ENCODE measurements at regions not wholly inside any gene's neighbourhood (a gene's known extent, or its start where the extent isn't known, plus 50 kb on each side); places are given as distances from the start of the nearest gene placed in this dataset.
"Not testable (repeated sequence)": the region's sequence is repeated elsewhere in the genome, so short reads cannot be mapped to it uniquely, and the experiment has no call there.

DNA sequence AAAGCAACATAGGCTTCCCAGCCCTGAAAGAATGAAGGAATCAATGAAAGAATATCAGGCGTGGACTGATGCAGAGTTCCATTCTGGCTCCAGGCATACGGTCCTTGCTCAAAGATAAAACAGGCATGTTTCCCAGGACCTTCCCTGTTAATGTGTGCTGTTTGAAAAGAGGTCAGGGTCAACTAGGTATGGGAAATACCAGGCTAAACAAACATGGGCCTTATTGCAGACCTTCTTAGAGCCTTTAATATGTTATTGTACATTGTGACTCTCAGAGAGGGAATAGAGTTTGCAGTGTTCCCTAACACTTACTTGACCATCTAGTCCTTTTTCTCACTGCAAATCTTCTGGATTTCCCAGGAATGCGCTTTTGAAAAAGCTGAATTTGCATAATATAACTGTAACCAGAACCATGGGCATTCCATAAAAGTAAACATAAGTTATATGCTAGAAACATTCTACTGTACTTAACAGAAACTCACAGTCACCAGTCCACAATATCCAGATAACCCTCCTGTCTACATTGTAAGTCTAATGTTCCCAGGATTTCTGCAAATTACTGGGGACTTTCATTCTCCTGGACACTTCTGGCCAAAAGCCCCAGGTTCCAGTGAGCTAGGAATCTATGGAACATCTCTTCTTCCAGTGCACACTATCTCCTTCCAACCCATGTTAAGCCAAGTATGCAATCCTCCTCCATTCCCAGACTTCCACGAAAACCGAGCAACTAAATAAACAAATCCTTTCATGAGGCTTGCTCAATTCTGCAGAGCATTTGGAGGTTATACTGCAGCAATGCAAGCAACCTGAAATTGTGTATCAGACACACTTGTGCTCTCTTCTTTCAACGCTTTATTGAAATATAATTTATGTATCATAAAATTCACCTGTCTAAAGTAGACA lies 486.6 kb downstream of the SETD4 start:
- no peak overlapping the region for H3K4me3 ChIP-seq (ENCODE audit: low read length)
- no peak for DNase-seq (ENCODE audit: low read depth, low spot score)

DNA sequence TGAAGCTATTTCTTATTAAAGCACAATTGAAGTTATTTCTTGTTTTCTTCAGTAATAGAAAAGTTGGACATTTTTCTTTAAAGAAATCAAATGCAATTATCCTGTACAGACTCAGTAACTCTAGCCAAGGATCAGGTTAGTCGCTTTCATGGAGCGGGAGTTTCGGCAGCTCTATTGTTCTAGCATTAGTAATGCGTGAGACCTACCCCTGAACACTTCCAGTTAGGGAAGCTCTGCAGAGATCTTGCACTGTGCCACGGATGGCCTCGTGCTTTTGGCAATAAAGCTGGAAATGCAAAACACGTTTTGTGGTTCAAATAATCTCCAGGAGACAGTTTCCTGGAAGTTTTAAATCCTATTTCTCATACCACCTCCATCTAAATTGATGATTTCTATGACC lies 488.4 kb downstream of the SETD4 start:
- no peak for DNase-seq (ENCODE audit: low read depth, low spot score)
- no peak overlapping the region for H3K4me3 ChIP-seq (ENCODE audit: low read length)

DNA sequence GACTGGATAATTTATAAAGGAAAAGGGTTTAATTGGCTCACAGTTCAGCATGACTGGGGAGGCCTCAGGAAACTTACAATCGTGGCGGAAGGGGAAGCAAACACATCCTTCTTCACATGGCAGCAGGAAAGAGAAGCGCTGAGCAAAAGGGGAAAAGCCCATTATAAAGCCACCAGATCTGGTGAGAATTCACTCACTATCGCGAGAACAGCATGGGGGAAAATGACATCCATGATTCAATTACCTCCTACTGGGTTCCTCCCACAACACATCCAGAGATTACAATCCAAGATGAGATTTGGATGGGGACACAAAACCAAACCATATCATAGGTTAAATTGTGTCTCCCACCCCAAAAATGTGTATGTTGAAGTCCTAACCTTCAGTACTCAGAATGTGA lies 491.7 kb downstream of the SETD4 start:
- H3K4me3 ChIP-seq (ENCODE audit: low read length): no peak overlapping the region
- DNase-seq (ENCODE audit: low read depth, low spot score): no peak

DNA sequence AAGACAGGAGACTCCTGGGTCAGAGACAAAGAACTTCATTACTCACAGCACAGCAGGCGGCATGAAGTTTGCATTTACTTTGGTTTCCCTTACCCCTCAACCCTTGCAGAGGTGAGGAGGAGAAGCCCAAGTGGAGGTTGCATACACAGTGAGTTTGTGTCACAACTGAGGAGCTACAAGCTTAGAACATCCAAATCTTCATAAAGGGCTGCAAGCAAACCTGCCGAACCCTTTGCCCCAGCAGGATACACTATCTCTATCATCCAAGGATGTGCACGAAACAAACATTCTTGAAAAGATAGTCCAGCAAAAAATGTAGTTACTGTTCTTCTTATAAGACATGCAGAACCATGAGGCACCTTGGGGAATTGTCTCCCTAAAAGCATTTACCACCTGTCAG lies 493.5 kb downstream of the SETD4 start:
- H3K4me3 ChIP-seq (ENCODE audit: low read length): no peak overlapping the region
- no peak for DNase-seq (ENCODE audit: low read depth, low spot score)

DNA sequence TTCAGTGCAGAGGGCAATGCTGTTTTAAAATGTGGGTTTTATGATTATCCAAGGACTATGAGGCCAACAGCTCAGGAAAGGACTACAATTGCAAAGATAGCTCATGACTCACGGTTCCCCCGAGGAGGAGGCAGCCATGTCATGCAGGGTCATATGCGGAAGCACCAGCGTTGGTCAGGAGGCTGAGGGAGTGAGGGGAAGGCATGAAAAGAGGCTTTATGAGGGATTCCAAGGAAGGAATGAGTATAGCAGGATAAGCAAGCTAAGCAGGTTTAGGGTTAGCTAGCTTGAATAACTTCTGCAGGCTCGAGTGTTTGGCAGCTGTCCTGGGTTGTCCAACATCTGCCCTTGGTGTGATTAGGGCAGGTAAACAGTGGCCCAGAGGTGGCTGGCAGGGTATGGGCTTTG lies 495.1 kb downstream of the SETD4 start:
- DNase-seq (ENCODE audit: low read depth, low spot score): no peak
- no peak overlapping the region for H3K4me3 ChIP-seq (ENCODE audit: low read length)

DNA sequence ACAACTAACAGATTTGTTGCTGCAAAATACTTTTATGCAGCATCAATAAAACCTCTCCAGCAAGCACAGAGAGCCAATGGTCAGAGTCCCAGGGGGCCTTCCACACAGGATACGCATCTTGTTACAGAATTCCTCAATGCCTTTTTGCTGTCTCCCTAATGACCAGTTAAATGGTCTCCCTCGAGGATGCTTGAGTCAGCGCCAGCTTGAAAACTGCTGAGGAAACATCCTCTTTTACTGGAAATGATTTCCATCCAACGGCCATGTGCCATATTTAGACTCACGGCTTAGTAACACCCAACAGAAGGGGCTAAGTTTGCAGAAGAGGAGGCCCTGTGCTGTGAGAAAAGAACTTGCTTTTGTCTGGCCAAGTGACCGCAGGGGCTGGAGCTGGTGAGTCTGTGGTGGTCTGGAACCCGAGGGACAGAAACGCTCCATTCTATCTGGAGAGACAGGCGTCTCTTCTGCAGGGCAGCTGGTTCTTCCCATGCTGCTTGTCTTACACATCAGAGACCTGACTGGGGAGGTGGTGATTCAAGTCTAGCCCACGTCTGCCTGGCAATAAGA lies 496.4 kb downstream of the SETD4 start:
- H3K4me3 ChIP-seq (ENCODE audit: low read length): no peak overlapping the region
- DNase-seq (ENCODE audit: low read depth, low spot score): no peak

DNA sequence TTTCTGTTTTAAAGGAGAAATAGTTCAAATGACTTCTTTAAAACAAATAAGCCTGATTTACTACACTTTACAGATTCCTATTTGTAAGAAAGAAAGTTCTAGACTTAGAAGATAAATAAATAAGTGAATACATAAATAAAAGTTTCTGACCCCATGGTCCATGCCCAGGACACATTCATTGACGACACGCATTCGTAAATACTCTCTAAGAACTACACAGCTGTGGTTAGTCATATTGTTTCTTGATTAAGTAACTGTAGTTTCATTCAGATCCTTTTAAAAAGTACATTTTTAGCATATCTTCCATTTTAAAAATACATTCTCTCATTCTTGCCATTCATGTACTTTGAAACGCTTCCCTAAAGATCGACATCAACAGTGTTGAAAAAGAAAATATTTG lies 497.4 kb downstream of the SETD4 start:
- DNase-seq (ENCODE audit: low read depth, low spot score): no peak
- H3K4me3 ChIP-seq (ENCODE audit: low read length): no peak overlapping the region

DNA sequence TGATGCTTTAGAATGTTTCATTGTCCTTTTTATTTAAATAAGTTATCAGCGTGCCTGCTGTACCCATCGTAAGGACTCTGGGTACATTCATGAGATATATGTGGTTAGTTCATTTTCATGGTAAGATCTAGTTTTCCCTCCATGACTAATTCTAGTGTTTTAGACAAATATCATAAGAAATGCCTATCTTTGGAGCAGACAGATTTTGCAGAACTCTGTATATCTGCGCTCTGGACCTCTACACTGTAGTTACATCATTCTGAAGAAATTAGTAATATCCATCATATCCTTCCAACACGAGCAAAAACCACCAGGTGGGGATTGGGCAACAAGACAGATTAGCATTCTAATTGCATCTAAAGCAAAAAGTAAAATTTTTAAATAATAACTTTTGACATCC lies 499.2 kb downstream of the SETD4 start:
- DNase-seq (ENCODE audit: low read depth, low spot score): no peak
- no peak overlapping the region for H3K4me3 ChIP-seq (ENCODE audit: low read length)

DNA sequence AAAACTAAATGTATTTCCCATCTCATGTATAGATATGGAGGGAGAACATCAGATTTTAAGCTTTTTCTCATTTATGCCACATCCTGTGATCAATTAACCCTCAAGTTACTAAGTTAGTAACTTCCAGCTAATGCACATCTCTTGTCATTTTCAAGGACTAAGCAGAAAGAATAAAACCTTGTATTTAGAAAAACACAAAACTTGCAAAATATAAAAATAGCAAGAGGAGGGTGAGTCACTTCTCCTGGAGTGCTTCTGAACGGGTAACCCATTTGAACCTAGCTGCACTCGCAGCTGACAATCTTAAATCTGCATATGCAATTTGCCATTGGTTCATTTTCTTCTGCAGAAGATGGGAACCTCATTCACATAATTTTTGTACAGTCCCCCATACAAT lies 500.5 kb downstream of the SETD4 start:
- no peak overlapping the region for H3K4me3 ChIP-seq (ENCODE audit: low read length)
- no peak for DNase-seq (ENCODE audit: low read depth, low spot score)

DNA sequence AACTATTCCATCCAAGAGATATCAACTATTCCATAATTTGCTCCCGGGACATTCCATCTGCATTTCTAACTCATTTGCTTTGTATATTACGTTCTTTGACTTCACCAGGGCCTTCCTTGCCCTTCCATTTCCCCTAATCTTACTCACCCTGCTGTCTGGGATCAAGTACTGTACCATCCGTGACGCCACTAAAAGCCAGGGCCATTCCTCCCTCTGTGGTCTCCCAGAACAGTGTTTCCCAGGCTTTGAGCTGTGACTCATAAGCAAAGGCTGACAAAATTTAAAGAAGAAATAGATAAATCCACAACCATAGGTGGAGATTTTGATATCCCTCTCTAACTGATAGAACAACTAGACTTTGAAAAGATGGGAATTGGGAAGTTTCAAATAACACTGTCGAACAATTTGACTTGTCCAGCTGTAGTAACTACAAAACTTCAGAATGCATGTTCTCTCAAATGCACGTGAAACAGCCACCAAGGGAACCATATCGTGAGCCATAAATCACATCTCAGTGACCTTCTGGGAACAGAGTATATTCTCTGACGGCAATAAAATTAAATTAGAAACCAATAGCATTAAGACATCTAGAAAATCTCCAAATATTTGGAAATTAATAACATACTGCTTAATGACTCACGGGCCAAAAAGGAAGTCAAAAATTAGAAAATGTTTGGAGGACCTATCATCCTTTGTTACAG lies 501.0 kb downstream of the SETD4 start:
- H3K4me3 ChIP-seq (ENCODE audit: low read length): no peak overlapping the region
- DNase-seq (ENCODE audit: low read depth, low spot score): no peak

DNA sequence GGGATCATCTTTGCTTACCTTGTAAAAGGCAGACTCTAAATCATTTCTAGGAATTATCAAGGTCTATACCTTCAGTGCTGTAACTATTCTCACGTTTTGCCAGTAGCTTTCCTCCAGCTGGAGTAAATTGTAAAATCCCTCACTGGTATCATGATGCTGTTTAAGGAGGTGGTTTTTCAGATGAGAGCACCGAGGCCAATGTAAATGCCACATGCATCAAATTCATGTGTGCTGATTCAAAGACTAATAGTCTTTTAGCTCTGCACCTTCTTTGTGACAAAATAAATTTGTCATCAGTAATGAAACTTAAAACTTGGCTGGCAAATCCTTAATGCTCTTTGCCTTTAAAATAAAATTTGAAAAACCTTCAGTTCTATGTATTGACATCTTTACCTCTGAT lies 503.8 kb downstream of the SETD4 start:
- no peak overlapping the region for H3K4me3 ChIP-seq (ENCODE audit: low read length)
- no peak for DNase-seq (ENCODE audit: low read depth, low spot score)

DNA sequence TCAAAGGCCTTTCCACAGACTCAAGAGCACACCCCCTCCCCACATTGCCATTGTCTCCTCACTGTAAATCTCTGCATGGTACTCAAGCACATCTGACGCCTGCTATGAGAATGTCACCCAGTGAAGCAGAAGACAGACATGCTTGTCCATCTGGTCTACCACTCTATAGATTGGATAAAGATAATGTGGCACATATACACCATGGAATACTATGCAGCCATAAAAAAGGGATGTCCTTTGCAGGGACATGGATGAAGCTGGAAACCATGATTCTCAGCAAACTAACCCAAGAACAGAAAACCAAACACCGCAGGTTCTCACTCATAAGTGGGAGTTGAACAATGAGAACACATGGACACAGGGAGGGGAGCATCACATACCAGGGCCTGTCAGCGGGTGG lies 503.4 kb upstream of the RUNX1 start:
- DNase-seq (ENCODE audit: low read depth, low spot score); H3K4me3 ChIP-seq (ENCODE audit: low read length): not testable (repeated sequence)

DNA sequence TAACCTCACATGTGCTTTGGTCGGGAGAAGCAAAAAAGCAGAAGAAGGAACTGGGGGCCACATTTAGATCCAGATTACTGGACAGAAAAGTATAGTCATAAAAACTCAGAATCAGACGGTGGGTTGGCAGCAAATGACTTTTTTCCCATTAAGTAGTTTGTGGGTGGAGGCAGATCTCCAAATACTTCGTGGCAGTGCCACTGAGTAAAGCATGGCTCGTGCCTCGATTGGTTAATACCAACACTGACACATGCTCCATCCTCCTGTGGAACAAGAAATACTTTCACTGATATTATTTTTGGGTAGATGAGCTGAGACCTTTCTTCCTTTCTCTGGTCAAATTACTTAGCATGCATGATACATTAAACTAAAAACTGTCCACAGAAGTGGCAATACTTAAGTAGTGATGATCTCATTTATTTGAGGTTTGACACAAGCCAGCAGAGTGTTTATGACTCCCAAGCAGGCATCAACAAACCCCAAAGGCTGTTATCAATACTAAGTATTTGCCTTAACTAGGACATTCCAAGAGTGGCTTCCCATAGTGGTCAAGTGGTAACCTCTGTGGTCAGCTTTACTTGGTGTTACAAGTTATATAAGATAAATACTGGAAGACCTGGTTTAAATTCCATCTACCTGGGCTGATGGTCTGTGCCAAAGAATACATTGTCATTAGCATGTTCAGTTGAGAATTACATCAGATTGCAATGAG lies 500.0 kb upstream of the RUNX1 start:
- no peak overlapping the region for H3K4me3 ChIP-seq (ENCODE audit: low read length)

DNA sequence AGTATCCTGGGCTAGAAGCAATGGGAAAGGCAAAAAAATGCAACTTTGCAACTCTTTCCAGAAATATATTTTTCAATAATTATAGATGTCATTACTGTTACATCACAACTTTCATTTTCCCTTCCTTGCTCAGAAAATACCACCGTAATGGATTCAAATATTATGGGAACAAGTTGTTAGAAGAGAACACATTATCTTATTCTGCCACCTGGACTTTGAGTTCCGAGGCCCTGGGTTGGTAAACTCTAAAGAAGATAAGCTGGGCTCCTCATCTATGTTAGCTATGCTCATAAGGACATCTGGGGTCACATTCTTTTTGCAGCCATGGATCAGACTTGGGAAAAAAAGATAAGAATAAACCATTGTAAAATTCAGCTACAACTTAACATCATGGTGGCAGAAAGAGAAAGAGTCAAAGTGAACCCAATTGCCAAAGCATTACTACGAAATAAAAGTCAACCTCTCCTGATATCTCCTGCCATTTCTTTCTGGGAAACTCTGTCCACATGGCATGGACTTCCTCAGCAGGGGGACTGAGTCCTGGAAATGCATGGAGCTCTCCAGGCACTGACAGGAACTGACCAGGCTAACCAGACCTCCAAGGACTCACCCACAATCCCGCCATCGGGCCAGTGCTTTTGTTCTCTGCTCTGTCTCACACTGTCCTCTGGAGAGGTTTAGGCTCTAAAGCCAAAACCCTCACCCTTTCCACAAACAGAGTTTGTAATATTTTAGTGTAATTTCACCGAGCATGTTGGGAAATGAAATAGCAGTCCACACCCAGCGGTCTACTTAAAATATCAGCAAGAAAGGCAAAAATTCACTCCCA lies 499.1 kb upstream of the RUNX1 start:
- no peak for DNase-seq (ENCODE audit: low read depth, low spot score)

More for the DNA sequence above, 500.0 kb upstream of the RUNX1 start:
- DNase-seq (ENCODE audit: low read depth, low spot score): no peak

DNA sequence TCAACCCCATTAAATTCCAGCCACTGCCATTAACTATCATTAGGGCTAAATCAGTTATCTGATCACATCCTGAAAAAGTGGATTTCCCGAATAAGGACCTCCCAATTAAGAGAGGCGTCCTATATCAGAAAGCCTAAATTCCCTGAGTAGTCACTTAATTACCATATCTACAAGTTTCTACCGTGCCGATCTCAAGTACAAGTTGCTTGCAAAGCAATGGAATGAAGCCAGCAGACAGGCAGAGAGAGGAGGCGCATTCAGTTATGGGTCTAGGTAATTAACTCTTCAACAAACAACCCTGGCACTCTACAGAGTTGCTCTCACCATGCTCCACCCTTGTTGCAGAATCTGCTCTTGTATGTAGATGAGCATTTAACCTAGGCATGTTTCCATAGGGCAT lies 494.6 kb upstream of the RUNX1 start:
- H3K4me3 ChIP-seq (ENCODE audit: low read length): no peak overlapping the region
- DNase-seq (ENCODE audit: low read depth, low spot score): no peak

More for the DNA sequence above, 499.1 kb upstream of the RUNX1 start:
- H3K4me3 ChIP-seq (ENCODE audit: low read length): no peak overlapping the region

DNA sequence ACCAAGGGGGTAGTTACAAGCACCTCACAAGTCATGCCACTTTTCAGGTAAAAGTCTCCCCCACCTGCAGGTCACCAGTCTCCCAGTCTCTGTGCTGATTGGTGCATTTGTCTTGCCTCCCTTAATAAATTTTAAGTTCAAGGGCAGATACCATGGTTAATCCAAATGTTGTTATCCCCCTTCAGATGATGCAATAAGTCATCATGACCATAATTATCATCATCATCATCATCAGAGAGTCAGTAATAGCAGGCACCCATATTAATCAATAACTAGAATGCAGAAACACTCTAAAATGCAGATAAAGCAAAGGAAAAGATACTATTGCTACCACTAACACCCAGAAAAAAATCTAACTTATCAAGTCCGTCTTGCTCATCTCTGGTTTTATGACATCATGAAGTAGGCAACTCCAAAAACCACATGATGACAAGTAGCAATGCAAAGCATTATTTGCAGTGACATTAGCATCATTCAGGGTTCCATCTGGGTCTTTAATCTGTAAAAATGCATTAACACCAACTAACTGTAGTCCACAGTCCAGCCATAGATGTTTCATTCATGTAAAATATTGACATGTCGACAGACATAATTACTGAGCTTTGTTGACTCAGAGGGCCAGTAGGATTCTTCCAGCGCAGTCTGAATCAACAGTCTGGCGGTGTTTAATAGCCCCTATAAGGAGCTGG lies 492.0 kb upstream of the RUNX1 start:
- no peak for DNase-seq (ENCODE audit: low read depth, low spot score)
- no peak overlapping the region for H3K4me3 ChIP-seq (ENCODE audit: low read length)

DNA sequence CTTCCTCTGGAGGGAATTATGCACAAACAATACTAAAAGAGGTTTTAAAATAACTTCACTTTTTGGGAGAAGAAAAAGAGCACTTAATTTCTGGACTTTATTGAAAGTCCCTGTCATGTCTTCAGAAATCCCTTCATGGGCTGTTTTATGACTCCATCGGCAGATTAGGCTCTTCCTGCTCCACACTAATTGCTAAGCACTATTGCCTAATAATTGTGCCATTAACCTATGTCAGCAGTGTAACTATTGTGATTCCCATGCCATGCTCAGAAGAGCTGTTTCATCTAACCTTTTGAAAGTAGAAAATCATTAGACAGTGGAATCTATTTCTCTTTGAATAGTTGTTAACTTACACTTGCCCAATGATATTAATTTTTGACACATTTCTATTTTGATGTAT lies 489.3 kb upstream of the RUNX1 start:
- H3K4me3 ChIP-seq (ENCODE audit: low read length): no peak overlapping the region
- DNase-seq (ENCODE audit: low read depth, low spot score): no peak

DNA sequence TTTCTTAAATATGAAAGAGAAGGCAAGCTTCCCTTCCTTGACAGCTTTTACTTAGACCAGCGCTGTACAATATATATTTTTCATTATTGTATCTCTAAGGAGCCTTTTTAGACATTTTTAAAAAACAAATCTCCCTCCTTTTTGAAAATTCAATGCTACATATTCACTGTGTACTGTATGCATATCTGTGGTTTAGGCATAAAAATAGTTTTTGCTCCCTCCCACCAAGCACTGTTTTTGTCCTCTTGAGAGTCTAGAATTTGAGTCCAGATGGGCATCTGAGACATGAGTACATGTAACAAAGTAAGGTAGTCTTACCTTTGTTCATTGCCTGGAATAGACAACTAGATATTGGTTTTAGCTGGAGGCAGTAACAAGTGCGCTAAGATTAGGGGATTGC lies 488.5 kb upstream of the RUNX1 start:
- H3K4me3 ChIP-seq (ENCODE audit: low read length): no peak overlapping the region
- DNase-seq (ENCODE audit: low read depth, low spot score): no peak
